Nephron (organoid): ENCODE measurements at regions not wholly inside any gene's neighbourhood (a gene's known extent, or its start where the extent isn't known, plus 50 kb on each side); places are given as distances from the start of the nearest gene placed in this dataset.

Experiments
- H3K27ac Mint-ChIP-seq, 3 experiments: 2 replicates each; pipeline ENCODE4 v1.8.0; 2020; ENCODE audit warnings: mixed read lengths in 3 of 3, mild to moderate bottlenecking in 2 of 3, moderate library complexity in 1 of 3
- H3K27me3 Mint-ChIP-seq: 2 replicates; pipeline ENCODE4 v1.8.0; 2021; ENCODE audit warnings: low read depth, mild to moderate bottlenecking, moderate library complexity, mixed read lengths
- H3K36me3 Mint-ChIP-seq: 2 replicates; pipeline ENCODE4 v1.8.0; 2020; ENCODE audit warnings: low read depth, mixed read lengths
- H3K4me1 Mint-ChIP-seq: 2 replicates; pipeline ENCODE4 v1.8.0; 2020; ENCODE audit warnings: mixed read lengths
- H3K4me3 Mint-ChIP-seq, 3 experiments: 2 replicates each; pipeline ENCODE4 v1.8.0; 2020; ENCODE audit warnings: mild to moderate bottlenecking in 3 of 3, mixed read lengths in 3 of 3, moderate library complexity in 2 of 3
- H3K9me3 Mint-ChIP-seq: 2 replicates; pipeline ENCODE4 v1.8.0; 2020; ENCODE audit warnings: mixed read lengths
- TF ChIP-seq, protein P1 (sequence below), 3 experiments: fragments of 200-600 bp; sonication (generic); IDR thresholded peaks; one replicate each; pipeline ENCODE4 v1.5.0; 2021; ENCODE audit warnings: antibody characterized with exemption in 3 of 3; ENCODE audit not compliant: unreplicated experiment in 3 of 3

DNA sequence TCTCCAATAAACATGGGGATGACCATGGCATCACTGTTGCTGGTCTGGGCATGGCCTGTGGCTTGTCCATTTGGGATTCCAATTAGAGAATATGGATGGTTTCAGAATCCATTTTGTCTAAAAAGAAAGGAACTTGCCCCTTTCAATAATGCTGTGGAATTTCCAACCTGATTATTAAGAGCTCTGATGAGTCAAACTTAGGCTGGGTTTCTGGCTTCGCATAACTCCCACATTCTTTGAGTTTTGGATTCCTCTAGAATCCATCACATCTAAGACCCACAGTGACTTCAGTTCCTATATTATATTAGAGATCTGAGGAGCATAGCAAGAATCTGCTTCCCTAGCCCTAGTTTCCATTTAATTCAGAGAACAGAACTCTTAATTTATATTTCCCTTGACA, 531.5 kb downstream of the TNS1 start:
- Mint-ChIP-seq H3K27ac (peak overlapping the region; percentile 21 to 62 (median 53)), H3K9me3 (no peaks in the 10 kb centered on the region), H3K27me3 (no peaks in the 10 kb centered on the region), H3K4me1 (peaks cover 75% of the 10 kb centered on the region), H3K36me3 (no peaks in the 10 kb centered on the region), H3K4me3 (no peak overlapping the region)
- TF ChIP-seq, protein P1, sequence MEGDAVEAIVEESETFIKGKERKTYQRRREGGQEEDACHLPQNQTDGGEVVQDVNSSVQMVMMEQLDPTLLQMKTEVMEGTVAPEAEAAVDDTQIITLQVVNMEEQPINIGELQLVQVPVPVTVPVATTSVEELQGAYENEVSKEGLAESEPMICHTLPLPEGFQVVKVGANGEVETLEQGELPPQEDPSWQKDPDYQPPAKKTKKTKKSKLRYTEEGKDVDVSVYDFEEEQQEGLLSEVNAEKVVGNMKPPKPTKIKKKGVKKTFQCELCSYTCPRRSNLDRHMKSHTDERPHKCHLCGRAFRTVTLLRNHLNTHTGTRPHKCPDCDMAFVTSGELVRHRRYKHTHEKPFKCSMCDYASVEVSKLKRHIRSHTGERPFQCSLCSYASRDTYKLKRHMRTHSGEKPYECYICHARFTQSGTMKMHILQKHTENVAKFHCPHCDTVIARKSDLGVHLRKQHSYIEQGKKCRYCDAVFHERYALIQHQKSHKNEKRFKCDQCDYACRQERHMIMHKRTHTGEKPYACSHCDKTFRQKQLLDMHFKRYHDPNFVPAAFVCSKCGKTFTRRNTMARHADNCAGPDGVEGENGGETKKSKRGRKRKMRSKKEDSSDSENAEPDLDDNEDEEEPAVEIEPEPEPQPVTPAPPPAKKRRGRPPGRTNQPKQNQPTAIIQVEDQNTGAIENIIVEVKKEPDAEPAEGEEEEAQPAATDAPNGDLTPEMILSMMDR (IDR thresholded peaks at IDR 0.05; ENCODE audit: unreplicated experiment in 3 of 3) = no peak

DNA sequence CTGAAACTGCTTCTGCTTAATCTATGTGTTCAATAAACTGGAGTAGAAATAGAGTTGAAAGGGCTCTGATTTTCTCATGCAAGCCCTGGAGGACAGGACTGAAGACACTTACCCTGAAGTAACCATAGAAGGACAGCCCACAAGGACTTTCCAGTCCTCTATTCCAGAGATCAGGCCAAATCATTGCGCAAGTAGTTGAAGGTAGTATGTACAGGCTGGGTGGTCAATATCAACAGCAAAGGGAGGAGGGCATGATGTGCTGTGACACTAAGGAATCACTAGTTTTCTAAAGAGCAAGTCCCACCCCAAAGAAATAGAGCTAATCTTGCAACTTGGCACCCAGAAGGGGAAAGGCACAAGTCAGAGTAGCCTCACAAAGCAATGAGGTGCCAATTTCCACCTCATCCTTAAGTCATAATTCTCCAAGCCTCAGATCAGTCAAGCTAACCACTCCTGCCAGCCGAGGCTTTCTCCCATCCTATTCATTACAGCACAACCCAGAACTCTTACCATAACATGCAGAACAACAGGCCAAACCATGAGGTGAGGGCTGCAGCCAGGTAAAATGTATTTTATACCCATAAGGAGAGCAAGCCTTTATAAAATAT, 533.5 kb downstream of the TNS1 start:
- Mint-ChIP-seq H3K27ac (peak overlapping the region in 2 of 3 experiments; percentile 22 to 96), H3K27me3 (no peaks in the 10 kb centered on the region), H3K9me3 (no peaks in the 10 kb centered on the region), H3K4me1 (peaks cover 79% of the 10 kb centered on the region), H3K4me3 (no peak overlapping the region), H3K36me3 (no peaks in the 10 kb centered on the region)
- TF ChIP-seq, protein P1 (IDR thresholded peaks at IDR 0.05; ENCODE audit: unreplicated experiment in 3 of 3) = no peak

DNA sequence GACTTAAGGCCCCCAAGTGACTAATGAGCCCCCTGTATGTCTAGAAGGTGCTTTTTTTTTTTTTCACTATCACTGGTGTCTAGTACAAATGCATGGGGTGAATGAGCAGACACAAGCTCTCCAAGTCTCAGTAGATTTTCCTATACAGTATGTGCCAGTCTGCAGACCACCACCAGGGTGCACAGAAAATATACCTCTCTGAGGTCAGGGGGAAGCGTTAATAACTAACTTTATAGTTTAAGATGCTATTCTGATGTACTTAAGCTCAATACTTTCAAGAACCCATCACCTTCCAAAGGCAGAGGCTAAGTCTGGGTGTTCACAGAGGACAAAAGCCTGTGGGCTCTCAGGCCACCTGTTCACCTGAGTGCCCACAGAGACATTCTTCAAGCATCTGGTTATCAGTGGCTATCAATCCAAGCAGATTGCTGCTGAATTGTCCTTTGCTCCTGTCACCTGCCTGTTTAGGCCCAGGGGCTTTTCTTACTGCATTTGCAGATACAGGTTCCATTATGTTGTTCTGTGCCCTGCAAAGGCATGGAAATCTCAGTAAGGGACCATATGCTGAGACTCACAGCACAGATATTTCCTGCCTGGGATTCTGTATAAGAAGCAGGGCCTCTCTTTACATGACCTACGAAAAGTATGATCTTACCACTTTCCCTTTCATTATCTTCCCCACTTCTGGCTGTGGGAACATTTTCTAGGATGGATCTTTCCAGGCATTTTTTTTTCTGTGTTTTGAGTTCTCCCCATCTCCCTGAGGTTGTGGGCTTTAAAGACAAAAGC, 534.6 kb downstream of the TNS1 start:
- TF ChIP-seq, protein P1 (IDR thresholded peaks at IDR 0.05; ENCODE audit: unreplicated experiment in 3 of 3) = no peak
- Mint-ChIP-seq H3K9me3 (no peaks in the 10 kb centered on the region), H3K4me1 (peaks cover 79% of the 10 kb centered on the region), H3K27ac (peak overlapping the region; percentile 85 to 97 (median 96)), H3K27me3 (no peaks in the 10 kb centered on the region), H3K36me3 (no peaks in the 10 kb centered on the region), H3K4me3 (no peak overlapping the region)

DNA sequence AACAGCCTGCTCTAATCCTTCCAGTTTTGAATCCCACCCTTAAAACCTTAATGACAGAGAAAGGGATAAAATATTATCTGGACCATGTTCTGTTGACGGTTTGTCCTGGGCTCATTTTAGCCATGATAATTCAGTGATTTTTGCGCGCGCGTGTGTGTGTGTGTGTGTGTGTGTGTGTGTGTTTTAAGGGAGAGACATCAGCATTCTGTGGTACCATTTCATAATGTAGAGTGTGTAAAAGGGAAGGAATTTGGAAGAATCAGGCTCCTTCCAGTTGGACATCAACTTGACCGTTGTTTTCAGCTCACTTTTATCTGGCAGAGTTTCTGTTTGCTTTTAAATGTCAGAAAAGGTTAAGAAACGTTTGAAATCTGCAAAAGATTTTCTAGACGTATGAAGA, 535.5 kb downstream of the TNS1 start:
- Mint-ChIP-seq H3K4me1 (peaks cover 70% of the 10 kb centered on the region), H3K9me3 (no peaks in the 10 kb centered on the region), H3K36me3 (no peaks in the 10 kb centered on the region), H3K27me3 (no peaks in the 10 kb centered on the region), H3K27ac (peak overlapping the region; percentile 85 to 97 (median 96)), H3K4me3 (peak overlapping the region in 1 of 3 experiments; percentile 45)
- TF ChIP-seq, protein P1 (IDR thresholded peaks at IDR 0.05; ENCODE audit: unreplicated experiment in 3 of 3) = no peak

DNA sequence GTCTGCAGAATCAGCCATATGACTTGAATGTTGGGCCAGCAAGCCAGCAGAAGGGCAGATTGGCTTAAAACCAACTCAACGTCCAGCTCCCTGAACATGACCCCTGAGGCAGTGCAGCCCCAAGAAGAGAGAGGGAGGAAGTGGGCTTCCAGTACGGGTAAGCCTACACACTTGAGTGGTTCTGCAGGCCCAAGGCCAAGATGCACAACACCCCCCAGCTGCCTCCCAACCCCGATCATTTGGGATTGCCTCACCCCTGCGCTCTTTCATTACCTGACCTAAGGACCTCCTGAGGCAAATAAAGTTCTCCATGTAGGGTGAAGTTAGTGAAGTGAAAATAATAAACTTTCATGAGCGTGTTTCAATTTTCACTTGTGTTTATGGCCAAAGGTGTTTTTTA, 536.0 kb downstream of the TNS1 start:
- peak overlapping the region; percentile 85 to 97 (median 96) for H3K27ac Mint-ChIP-seq
- H3K9me3 Mint-ChIP-seq = no peaks in the 10 kb centered on the region
- peaks cover 65% of the 10 kb centered on the region for H3K4me1 Mint-ChIP-seq
- TF ChIP-seq, protein P1 (IDR thresholded peaks at IDR 0.05; ENCODE audit: unreplicated experiment in 3 of 3) = no peak
- H3K27me3 Mint-ChIP-seq = no peaks in the 10 kb centered on the region
- H3K36me3 Mint-ChIP-seq = no peaks in the 10 kb centered on the region
- H3K4me3 Mint-ChIP-seq = no peak overlapping the region
